SU-DHL-6 (cell line): ENCODE measurements at regions not wholly inside any gene's neighbourhood (a gene's known extent, or its start where the extent isn't known, plus 50 kb on each side); places are given as distances from the start of the nearest gene placed in this dataset.
"Not testable (repeated sequence)": the region's sequence is repeated elsewhere in the genome, so short reads cannot be mapped to it uniquely, and the experiment has no call there.

Experiments used
- H2AFZ ChIP-seq: fragments of 200-600 bp; sonication (generic); 2 replicates; pipeline ENCODE4 v1.6.1; 2014; ENCODE audit warnings: low read depth, mild to moderate bottlenecking, moderate library complexity, mixed read lengths, antibody characterized with exemption, low read length; ENCODE audit not compliant: severe bottlenecking
- H3F3A ChIP-seq: fragments of 200-600 bp; shearing (Covaris generic); 2 replicates; pipeline ENCODE4 v1.6.0; 2016; ENCODE audit warnings: antibody characterized with exemption, mild to moderate bottlenecking; ENCODE audit not compliant: insufficient read depth
- H3K27ac ChIP-seq: fragments of 200-600 bp; sonication (generic); 2 replicates; pipeline ENCODE4 v1.5.1; 2016; ENCODE audit warnings: low read depth, mild to moderate bottlenecking, low read length, moderate library complexity, mixed read lengths
- H3K27me3 ChIP-seq: fragments of 200-600 bp; sonication (generic), shearing (Covaris generic); 2 replicates; pipeline ENCODE4 v1.6.0; 2014; ENCODE audit warnings: mild to moderate bottlenecking, low read length
- H3K36me3 ChIP-seq: fragments of 200-600 bp; sonication (generic); 2 replicates; pipeline ENCODE4 v1.6.1; 2014; ENCODE audit warnings: mild to moderate bottlenecking, low read length, mixed read lengths
- H3K4me2 ChIP-seq: fragments of 300-600, 200-600 bp; shearing (Covaris generic), sonication (generic); 2 replicates; pipeline ENCODE4 v1.6.0; 2014; ENCODE audit warnings: low read length, low read depth, mild to moderate bottlenecking; ENCODE audit not compliant: poor library complexity, severe bottlenecking
- H3K4me3 ChIP-seq: fragments of 200-600 bp; sonication (generic); 2 replicates; pipeline ENCODE4 v1.5.1; 2014; ENCODE audit warnings: antibody characterized with exemption, low read length, mild to moderate bottlenecking, mixed read lengths; ENCODE audit not compliant: insufficient read depth, poor library complexity, severe bottlenecking
- H3K79me2 ChIP-seq: fragments of 200-600 bp; sonication (generic); 2 replicates; pipeline ENCODE4 v1.6.1; 2014; ENCODE audit warnings: mild to moderate bottlenecking, low read length, moderate library complexity; ENCODE audit not compliant: insufficient read depth
- H3K9ac ChIP-seq: fragments of 200-600 bp; sonication (generic); 2 replicates; pipeline ENCODE4 v1.7.0; 2014; ENCODE audit warnings: mild to moderate bottlenecking, low read length
- H3K9me2 ChIP-seq: fragments of 200-600 bp; sonication (generic); replicated peaks from 2 replicates; pipeline ENCODE4 v1.6.1; 2014; ENCODE audit warnings: low read length; ENCODE audit not compliant: insufficient read depth
- H3K9me3 ChIP-seq: fragments of 200-600 bp; sonication (generic); 2 replicates; pipeline ENCODE4 v1.6.1; 2014; ENCODE audit warnings: low read length, mixed read lengths; ENCODE audit not compliant: insufficient read depth
- H4K20me1 ChIP-seq: fragments of 200-600 bp; sonication (generic); 2 replicates; pipeline ENCODE4 v1.6.1; 2014; ENCODE audit warnings: low read depth, mild to moderate bottlenecking, antibody characterized with exemption, low read length, moderate library complexity, mixed read lengths
- CTCF ChIP-seq: fragments of 200-600 bp; sonication (generic); IDR thresholded peaks from one replicate; pipeline ENCODE4 v1.5.1; 2017; ENCODE audit warnings: antibody characterized with exemption, mild to moderate bottlenecking, low read length, moderate library complexity; ENCODE audit not compliant: insufficient read depth, poor library complexity, severe bottlenecking
- EZH2phosphoT487 ChIP-seq: fragments of 200-600 bp; sonication (generic), shearing (Covaris generic); conservative IDR thresholded peaks from 2 replicates; pipeline ENCODE4 v1.6.1; 2018; ENCODE audit warnings: mild to moderate bottlenecking, antibody characterized with exemption, low read length, moderate library complexity, mixed read lengths

GRCh38 chr4:86508436-86508835 lies 85.7 kb upstream of the PTPN13 start:
- no peak for TF ChIP-seq CTCF
- no peak for TF ChIP-seq EZH2phosphoT487
- Histone ChIP-seq H3K9me3 (no peaks in the 10 kb centered on the region), H3K27ac (no peak overlapping the region), H3K79me2 (no peaks in the 10 kb centered on the region), H3F3A (no peaks in the 10 kb centered on the region), H3K36me3 (no peaks in the 10 kb centered on the region), H3K9ac (no peak overlapping the region), H3K27me3 (no peaks in the 10 kb centered on the region), H3K9me2 (no peaks in the 10 kb centered on the region), H3K4me3 (no peak overlapping the region), H3K4me2 (no peak overlapping the region), H2AFZ (no peak overlapping the region), H4K20me1 (no peaks in the 10 kb centered on the region)

- no peaks in the 10 kb centered on the region for H4K20me1 ChIP-seq
- no peaks in the 10 kb centered on the region for H3K9me3 ChIP-seq
- H3K4me3 ChIP-seq = no peak overlapping the region
- H3F3A ChIP-seq = no peaks in the 10 kb centered on the region
- TF ChIP-seq EZH2phosphoT487 (no peak), CTCF (no peak)
- H3K4me2 ChIP-seq = no peak overlapping the region
- H2AFZ ChIP-seq = no peak overlapping the region
- no peaks in the 10 kb centered on the region for H3K79me2 ChIP-seq
- H3K9ac ChIP-seq = no peak overlapping the region
- no peaks in the 10 kb centered on the region for H3K9me2 ChIP-seq
- no peaks in the 10 kb centered on the region for H3K27me3 ChIP-seq
- H3K36me3 ChIP-seq = no peaks in the 10 kb centered on the region
- H3K27ac ChIP-seq = no peak overlapping the region
Measured at GRCh38 chr4:86511590-86511989, 82.5 kb upstream of the PTPN13 start.

- Histone ChIP-seq H3F3A (no peaks in the 10 kb centered on the region), H3K9ac (no peak overlapping the region)
Measured at GRCh38 chr4:86512631-86513030, 81.5 kb upstream of the PTPN13 start.

GRCh38 chr4:86515963-86516362 lies 78.2 kb upstream of the PTPN13 start:
- not testable (repeated sequence) for H3K36me3 ChIP-seq, H3K9me3 ChIP-seq, H3K27me3 ChIP-seq, H3F3A ChIP-seq, H3K27ac ChIP-seq, H3K9me2 ChIP-seq, H2AFZ ChIP-seq, H3K79me2 ChIP-seq, H4K20me1 ChIP-seq, H3K4me2 ChIP-seq, H3K9ac ChIP-seq, H3K4me3 ChIP-seq

More at GRCh38 chr4:86512631-86513030, 81.5 kb upstream of the PTPN13 start:
- Histone ChIP-seq H2AFZ (no peak overlapping the region), H3K27ac (no peak overlapping the region), H3K27me3 (no peaks in the 10 kb centered on the region), H4K20me1 (no peaks in the 10 kb centered on the region), H3K79me2 (no peaks in the 10 kb centered on the region), H3K36me3 (no peaks in the 10 kb centered on the region), H3K4me3 (no peak overlapping the region), H3K9me3 (no peaks in the 10 kb centered on the region), H3K4me2 (no peak overlapping the region), H3K9me2 (no peaks in the 10 kb centered on the region)
- TF ChIP-seq CTCF = no peak
- no peak for TF ChIP-seq EZH2phosphoT487
